ENCODE measurements at regions not wholly inside any gene's neighbourhood (a gene's known extent, or its start where the extent isn't known, plus 50 kb on each side); places are given as distances from the start of the nearest gene placed in this dataset.

DNA sequence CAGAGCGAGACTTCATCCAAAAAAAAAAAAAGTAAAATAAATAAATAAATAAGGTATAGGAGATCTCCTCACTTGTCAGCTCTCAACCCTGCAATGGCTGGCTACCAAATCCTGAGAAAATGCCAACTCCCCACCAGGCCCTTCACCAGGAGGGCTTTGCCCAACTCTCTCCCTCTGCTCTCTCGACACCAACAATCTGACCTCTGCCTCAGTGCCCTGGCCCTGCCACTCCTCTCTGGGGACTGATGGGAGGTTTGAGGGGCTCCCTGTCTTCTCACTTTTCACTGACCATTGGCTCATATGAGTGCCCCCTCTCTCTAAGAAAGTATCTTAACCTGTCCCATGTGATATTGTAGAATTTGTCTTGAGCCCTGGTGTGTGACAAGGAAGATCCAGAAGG, 52.6 kb upstream of the SH3PXD2B start (continued):
- TF ChIP-seq EZH2 (IDR thresholded peaks at IDR 0.05; ENCODE audit: low read depth, unreplicated experiment), result no peak
- no peak for TF ChIP-seq ZNF331 (CRISPR knock-in tag; IDR thresholded peaks at IDR 0.05; ENCODE audit: low read depth)
- TF ChIP-seq POLR2AphosphoS5 (IDR thresholded peaks at IDR 0.05; ENCODE audit: low read depth), result no peak

DNA sequence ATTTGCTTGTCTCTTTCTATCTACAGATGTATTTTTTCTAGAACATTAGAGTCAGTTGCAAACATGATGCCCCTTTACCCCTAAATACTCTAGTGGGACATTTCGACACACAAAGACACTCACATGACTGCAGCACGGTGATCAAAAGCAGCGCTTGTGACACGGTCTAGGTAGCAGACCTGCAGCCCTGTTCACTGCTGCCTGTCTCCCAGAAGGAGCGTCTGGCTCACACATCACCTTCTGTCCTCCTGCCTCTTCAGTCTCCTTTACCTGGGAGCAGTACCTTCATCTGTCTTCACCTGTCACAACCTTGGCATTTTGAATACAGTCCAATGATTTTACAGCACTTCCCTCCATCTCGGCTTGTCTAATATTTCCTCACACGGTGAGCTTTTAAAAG, 51.9 kb upstream of the SH3PXD2B start:
- Histone ChIP-seq H3K4me3 (no peak overlapping the region), H2AFZ (no peak overlapping the region), H4K20me1 (replicated peaks; ENCODE audit: insufficient read depth) (no peaks in the 10 kb centered on the region), H3F3A (replicated peaks; ENCODE audit: low read depth) (no peaks in the 10 kb centered on the region), H3K27ac (ENCODE audit: low read depth) (no peak overlapping the region), H3K79me2 (replicated peaks; ENCODE audit: insufficient read depth) (no peaks in the 10 kb centered on the region), H3K9me2 (ENCODE audit: insufficient read depth) (0 out of 2 replicates have a peak, but pooled peaks cover 6% of the 10 kb centered on the region), H3K4me1 (ENCODE audit: insufficient read depth) (no peaks in the 10 kb centered on the region), H3K36me3 (ENCODE audit: insufficient read depth) (no peaks in the 10 kb centered on the region), H3K27me3 (ENCODE audit: insufficient read depth) (no peaks in the 10 kb centered on the region), H3K4me2 (no peak overlapping the region)
- H3K9me3 Mint-ChIP-seq, result peaks cover 8% of the 10 kb centered on the region; the same call in 1 of the 3 replicates
- DNase-seq (ENCODE audit: low spot score) (no peak), ATAC-seq (no peak)
- H3K4me3 Mint-ChIP-seq, result no peak overlapping the region
- H3K27ac Mint-ChIP-seq, result no peak overlapping the region
- peaks cover 2% of the 10 kb centered on the region; the same call in 1 of the 3 replicates for H3K4me1 Mint-ChIP-seq
- TF ChIP-seq CREB1 (CRISPR knock-in tag; IDR thresholded peaks at IDR 0.05; ENCODE audit: low read depth) (no peak), EZH2 (IDR thresholded peaks at IDR 0.05; ENCODE audit: low read depth, unreplicated experiment) (no peak), NANOG (IDR thresholded peaks at IDR 0.05; ENCODE audit: borderline replicate concordance) (no peak), JUNB (IDR thresholded peaks at IDR 0.05; ENCODE audit: unreplicated experiment) (no peak), EZH2phosphoT487 (IDR thresholded peaks at IDR 0.05; ENCODE audit: unreplicated experiment) (no peak), STAT1 (IDR thresholded peaks at IDR 0.05; ENCODE audit: unreplicated experiment) (no peak), POLR2AphosphoS5 (IDR thresholded peaks at IDR 0.05; ENCODE audit: low read depth) (no peak), ZNF114 (CRISPR knock-in tag; IDR thresholded peaks at IDR 0.05) (no peak), ZNF331 (CRISPR knock-in tag; IDR thresholded peaks at IDR 0.05; ENCODE audit: low read depth) (no peak)
- TF ChIP-seq, protein P1, sequence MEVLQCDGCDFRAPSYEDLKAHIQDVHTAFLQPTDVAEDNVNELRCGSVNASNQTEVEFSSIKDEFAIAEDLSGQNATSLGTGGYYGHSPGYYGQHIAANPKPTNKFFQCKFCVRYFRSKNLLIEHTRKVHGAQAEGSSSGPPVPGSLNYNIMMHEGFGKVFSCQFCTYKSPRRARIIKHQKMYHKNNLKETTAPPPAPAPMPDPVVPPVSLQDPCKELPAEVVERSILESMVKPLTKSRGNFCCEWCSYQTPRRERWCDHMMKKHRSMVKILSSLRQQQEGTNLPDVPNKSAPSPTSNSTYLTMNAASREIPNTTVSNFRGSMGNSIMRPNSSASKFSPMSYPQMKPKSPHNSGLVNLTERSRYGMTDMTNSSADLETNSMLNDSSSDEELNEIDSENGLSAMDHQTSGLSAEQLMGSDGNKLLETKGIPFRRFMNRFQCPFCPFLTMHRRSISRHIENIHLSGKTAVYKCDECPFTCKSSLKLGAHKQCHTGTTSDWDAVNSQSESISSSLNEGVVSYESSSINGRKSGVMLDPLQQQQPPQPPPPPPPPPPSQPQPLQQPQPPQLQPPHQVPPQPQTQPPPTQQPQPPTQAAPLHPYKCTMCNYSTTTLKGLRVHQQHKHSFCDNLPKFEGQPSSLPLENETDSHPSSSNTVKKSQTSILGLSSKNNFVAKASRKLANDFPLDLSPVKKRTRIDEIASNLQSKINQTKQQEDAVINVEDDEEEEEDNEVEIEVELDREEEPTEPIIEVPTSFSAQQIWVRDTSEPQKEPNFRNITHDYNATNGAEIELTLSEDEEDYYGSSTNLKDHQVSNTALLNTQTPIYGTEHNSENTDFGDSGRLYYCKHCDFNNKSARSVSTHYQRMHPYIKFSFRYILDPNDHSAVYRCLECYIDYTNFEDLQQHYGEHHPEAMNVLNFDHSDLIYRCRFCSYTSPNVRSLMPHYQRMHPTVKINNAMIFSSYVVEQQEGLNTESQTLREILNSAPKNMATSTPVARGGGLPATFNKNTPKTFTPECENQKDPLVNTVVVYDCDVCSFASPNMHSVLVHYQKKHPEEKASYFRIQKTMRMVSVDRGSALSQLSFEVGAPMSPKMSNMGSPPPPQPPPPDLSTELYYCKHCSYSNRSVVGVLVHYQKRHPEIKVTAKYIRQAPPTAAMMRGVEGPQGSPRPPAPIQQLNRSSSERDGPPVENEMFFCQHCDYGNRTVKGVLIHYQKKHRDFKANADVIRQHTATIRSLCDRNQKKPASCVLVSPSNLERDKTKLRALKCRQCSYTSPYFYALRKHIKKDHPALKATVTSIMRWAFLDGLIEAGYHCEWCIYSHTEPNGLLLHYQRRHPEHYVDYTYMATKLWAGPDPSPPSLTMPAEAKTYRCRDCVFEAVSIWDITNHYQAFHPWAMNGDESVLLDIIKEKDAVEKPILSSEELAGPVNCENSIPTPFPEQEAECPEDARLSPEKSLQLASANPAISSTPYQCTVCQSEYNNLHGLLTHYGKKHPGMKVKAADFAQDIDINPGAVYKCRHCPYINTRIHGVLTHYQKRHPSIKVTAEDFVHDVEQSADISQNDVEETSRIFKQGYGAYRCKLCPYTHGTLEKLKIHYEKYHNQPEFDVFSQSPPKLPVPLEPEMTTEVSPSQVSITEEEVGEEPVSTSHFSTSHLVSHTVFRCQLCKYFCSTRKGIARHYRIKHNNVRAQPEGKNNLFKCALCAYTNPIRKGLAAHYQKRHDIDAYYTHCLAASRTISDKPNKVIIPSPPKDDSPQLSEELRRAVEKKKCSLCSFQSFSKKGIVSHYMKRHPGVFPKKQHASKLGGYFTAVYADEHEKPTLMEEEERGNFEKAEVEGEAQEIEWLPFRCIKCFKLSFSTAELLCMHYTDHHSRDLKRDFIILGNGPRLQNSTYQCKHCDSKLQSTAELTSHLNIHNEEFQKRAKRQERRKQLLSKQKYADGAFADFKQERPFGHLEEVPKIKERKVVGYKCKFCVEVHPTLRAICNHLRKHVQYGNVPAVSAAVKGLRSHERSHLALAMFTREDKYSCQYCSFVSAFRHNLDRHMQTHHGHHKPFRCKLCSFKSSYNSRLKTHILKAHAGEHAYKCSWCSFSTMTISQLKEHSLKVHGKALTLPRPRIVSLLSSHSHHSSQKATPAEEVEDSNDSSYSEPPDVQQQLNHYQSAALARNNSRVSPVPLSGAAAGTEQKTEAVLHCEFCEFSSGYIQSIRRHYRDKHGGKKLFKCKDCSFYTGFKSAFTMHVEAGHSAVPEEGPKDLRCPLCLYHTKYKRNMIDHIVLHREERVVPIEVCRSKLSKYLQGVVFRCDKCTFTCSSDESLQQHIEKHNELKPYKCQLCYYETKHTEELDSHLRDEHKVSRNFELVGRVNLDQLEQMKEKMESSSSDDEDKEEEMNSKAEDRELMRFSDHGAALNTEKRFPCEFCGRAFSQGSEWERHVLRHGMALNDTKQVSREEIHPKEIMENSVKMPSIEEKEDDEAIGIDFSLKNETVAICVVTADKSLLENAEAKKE (CRISPR knock-in tag; IDR thresholded peaks at IDR 0.05), result no peak
- TF ChIP-seq, protein P2, sequence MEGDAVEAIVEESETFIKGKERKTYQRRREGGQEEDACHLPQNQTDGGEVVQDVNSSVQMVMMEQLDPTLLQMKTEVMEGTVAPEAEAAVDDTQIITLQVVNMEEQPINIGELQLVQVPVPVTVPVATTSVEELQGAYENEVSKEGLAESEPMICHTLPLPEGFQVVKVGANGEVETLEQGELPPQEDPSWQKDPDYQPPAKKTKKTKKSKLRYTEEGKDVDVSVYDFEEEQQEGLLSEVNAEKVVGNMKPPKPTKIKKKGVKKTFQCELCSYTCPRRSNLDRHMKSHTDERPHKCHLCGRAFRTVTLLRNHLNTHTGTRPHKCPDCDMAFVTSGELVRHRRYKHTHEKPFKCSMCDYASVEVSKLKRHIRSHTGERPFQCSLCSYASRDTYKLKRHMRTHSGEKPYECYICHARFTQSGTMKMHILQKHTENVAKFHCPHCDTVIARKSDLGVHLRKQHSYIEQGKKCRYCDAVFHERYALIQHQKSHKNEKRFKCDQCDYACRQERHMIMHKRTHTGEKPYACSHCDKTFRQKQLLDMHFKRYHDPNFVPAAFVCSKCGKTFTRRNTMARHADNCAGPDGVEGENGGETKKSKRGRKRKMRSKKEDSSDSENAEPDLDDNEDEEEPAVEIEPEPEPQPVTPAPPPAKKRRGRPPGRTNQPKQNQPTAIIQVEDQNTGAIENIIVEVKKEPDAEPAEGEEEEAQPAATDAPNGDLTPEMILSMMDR (conservative IDR thresholded peaks at IDR 0.05; ENCODE audit: low read depth in 2 of 2), result no peak
- TF ChIP-seq, protein P3, sequence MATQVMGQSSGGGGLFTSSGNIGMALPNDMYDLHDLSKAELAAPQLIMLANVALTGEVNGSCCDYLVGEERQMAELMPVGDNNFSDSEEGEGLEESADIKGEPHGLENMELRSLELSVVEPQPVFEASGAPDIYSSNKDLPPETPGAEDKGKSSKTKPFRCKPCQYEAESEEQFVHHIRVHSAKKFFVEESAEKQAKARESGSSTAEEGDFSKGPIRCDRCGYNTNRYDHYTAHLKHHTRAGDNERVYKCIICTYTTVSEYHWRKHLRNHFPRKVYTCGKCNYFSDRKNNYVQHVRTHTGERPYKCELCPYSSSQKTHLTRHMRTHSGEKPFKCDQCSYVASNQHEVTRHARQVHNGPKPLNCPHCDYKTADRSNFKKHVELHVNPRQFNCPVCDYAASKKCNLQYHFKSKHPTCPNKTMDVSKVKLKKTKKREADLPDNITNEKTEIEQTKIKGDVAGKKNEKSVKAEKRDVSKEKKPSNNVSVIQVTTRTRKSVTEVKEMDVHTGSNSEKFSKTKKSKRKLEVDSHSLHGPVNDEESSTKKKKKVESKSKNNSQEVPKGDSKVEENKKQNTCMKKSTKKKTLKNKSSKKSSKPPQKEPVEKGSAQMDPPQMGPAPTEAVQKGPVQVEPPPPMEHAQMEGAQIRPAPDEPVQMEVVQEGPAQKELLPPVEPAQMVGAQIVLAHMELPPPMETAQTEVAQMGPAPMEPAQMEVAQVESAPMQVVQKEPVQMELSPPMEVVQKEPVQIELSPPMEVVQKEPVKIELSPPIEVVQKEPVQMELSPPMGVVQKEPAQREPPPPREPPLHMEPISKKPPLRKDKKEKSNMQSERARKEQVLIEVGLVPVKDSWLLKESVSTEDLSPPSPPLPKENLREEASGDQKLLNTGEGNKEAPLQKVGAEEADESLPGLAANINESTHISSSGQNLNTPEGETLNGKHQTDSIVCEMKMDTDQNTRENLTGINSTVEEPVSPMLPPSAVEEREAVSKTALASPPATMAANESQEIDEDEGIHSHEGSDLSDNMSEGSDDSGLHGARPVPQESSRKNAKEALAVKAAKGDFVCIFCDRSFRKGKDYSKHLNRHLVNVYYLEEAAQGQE (IDR thresholded peaks at IDR 0.05; ENCODE audit: unreplicated experiment), result no peak
- TF ChIP-seq, protein P4, sequence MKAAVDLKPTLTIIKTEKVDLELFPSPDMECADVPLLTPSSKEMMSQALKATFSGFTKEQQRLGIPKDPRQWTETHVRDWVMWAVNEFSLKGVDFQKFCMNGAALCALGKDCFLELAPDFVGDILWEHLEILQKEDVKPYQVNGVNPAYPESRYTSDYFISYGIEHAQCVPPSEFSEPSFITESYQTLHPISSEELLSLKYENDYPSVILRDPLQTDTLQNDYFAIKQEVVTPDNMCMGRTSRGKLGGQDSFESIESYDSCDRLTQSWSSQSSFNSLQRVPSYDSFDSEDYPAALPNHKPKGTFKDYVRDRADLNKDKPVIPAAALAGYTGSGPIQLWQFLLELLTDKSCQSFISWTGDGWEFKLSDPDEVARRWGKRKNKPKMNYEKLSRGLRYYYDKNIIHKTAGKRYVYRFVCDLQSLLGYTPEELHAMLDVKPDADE (IDR thresholded peaks at IDR 0.05), result no peak
- H3K27me3 Mint-ChIP-seq (ENCODE audit: insufficient read depth, low read depth, poor library complexity), result peaks cover 18% of the 10 kb centered on the region
- H3K36me3 Mint-ChIP-seq (ENCODE audit: low read depth), result no peaks in the 10 kb centered on the region; the same call in 2 of the 3 replicates
